Cardiac fibroblast (primary cell): ENCODE measurements at regions not wholly inside any gene's neighbourhood (a gene's known extent, or its start where the extent isn't known, plus 50 kb on each side); places are given as distances from the start of the nearest gene placed in this dataset.
"Not testable (repeated sequence)": the region's sequence is repeated elsewhere in the genome, so short reads cannot be mapped to it uniquely, and the experiment has no call there.

Experiments
- DNase-seq, 2 donors: peaks; one replicate each; pipeline versions ENCODE4 v3.0.0 to v3.0.0-alpha.2; 2010; ENCODE audit warnings: low read depth in 2 of 2
- H3K4me3 ChIP-seq, 2 donors: replicated peaks in 1 of 2; 1 replicate in 1 of 2; 2 replicates in 1 of 2; pipeline ENCODE4 v1.5.1; 2011; ENCODE audit warnings: low read depth in 2 of 2, low read length in 2 of 2, mild to moderate bottlenecking in 2 of 2, moderate library complexity in 1 of 2
- CTCF ChIP-seq: IDR thresholded peaks from one replicate; pipeline ENCODE4 v1.5.1; 2011; ENCODE audit warnings: low read depth, mild to moderate bottlenecking, low read length, inconsistent platforms

DNA sequence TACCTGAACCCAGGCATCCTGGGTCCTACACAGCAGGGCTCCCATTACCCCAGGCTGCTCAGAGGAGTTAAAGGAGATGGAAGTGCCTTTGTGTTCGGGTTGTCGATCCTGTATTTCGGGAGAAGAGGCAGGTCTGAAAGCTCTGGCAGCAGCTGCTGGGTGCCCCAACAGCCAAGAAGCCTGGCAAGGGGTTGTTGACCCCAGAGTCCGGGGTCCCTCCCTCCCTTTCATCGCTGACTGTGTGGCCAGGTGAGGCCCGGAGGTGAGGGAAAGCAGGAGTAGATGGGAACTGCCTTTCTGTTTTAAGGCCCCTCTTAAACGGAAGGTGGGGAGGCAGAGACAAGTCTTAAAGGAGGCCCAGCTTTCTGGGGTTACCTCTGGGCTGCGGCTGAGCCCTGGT, 106.0 kb upstream of the SYT13 start:
- DNase-seq, result no peak
- no peak overlapping the region for H3K4me3 ChIP-seq
- no peak for TF ChIP-seq CTCF

DNA sequence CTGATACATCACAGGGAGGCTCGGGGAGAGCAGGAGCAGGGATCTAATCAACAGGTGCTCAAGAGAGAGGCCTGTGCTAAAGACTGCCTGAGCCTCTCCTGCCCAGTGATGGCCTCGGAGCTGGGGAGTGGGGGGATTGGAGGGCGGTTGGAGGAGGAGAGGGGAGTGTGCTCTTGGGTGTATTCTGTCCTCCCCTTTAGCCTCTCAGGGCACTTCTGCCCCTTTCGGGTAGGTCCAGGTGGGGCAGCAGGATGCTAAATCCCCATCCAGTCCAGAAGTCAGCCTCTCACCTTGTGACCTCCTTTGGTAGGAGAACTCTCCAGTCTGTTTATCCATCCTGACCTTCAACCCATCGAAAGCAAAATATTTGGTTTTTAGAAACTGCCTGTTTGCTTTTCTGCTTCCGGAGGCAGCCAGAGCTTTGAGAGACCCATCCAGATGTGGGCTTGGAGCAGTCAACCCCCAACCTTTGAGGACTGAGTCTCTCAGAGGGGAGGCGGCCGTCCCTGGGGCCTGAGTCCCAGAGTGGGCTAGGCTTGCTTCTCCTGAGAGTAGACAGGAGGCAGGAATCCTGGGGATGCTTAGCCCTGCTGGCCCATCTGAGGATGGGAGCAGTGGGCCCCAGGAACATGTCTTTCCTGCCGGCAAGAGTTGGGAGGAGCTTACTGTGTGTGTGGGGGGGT, 105.2 kb upstream of the SYT13 start:
- TF ChIP-seq CTCF, result no peak
- DNase-seq, result no peak
- no peak overlapping the region for H3K4me3 ChIP-seq

- H3K4me3 ChIP-seq, result no peak overlapping the region
- DNase-seq, result peak in 1 of 2 donors; percentile 11
- TF ChIP-seq CTCF, result no peak
Observed at GRCh38 chr11:45390407-45390806, 104.3 kb upstream of the SYT13 start.

DNA sequence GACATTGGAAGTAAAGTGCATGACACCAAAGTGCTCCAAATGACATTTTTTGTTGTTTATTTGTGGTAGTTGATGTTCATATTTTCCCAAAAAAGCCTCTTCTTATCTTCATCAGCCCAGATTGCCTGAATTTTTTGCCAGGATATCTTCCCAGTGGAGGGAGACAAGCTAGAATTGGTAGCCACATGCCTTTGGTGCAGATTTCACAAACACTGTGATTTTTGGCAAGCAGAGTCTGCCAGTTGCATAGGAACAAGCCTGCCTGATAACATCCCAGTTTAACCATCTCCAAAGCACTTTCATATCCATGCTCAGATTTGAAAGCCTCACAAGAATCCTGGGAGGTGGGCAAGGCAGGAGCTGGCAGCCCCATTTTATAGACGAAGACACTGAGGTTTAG, 102.3 kb upstream of the SYT13 start:
- no peak overlapping the region for H3K4me3 ChIP-seq
- TF ChIP-seq CTCF, result no peak

DNA sequence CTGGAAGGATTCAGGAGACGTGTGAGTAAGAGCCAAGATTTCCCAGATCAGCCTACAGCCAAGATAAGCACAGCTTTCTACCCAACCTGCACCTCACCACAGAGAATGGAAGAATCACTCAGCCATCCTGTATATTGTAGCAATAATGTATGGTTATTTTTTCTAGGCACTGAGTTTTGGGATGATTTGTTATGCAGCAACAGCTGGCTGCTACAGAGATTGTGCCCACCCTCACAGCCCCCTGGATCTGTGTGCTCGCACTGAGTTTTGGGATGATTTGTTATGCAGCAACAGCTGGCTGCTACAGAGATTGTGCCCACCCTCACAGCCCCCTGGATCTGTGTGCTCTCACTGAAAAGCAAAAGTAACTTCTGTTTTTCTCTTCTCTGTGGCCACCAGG, 101.7 kb upstream of the SYT13 start:
- not testable (repeated sequence) for H3K4me3 ChIP-seq, DNase-seq

More for the DNA sequence above, 102.3 kb upstream of the SYT13 start:
- peak in 1 of 2 donors; percentile 62 for DNase-seq

DNA sequence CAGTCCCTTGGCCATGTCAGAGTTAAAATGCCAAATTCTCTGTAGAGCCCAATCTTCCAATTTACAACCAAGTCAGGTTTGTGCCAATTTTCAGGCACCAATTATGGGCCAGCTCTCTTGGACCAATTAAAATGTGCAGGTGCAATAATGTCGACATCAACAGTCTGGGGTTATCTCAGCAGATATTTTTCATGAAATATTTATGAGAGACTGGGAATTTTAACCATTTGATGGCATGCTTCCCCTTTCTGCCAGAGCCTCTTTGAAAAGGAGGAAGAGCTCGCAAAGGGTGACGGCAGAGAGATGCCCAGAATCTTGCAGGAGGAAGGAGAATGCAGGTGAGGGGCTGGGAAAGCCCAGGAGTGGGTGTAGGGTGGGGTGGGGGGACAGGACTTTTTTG, 100.8 kb upstream of the SYT13 start:
- H3K4me3 ChIP-seq, result no peak overlapping the region
- TF ChIP-seq CTCF, result no peak
- no peak for DNase-seq

GRCh38 chr11:45385844-45386243, 99.7 kb upstream of the SYT13 start:
- no peak for TF ChIP-seq CTCF
- no peak for DNase-seq
- no peak overlapping the region for H3K4me3 ChIP-seq
